HCT116 (cell line): ENCODE measurements at regions not wholly inside any gene's neighbourhood (a gene's known extent, or its start where the extent isn't known, plus 50 kb on each side); places are given as distances from the start of the nearest gene placed in this dataset.

ENCODE experiments used
- EGR1 ChIP-seq: IDR thresholded peaks from 2 replicates; pipeline ENCODE4 v1.6.1; 2012; ENCODE audit warnings: low read depth
- EZH2 ChIP-seq: fragments of 200-600 bp; sonication (generic); IDR thresholded peaks from 2 replicates; pipeline ENCODE4 v1.6.1; 2017; ENCODE audit warnings: antibody characterized with exemption, mixed run types
- EZH2phosphoT487 ChIP-seq: fragments of 200-600 bp; IDR thresholded peaks from 2 replicates; pipeline ENCODE4 v1.6.1; 2018; ENCODE audit warnings: antibody characterized with exemption, borderline replicate concordance
- FOSL1 ChIP-seq: IDR thresholded peaks from 2 replicates; pipeline ENCODE4 v1.6.1; 2012; ENCODE audit warnings: low read depth
- POLR2A ChIP-seq: IDR thresholded peaks from 2 replicates; pipeline ENCODE4 v1.7.0; 2011; ENCODE audit warnings: borderline replicate concordance; ENCODE audit not compliant: insufficient read depth, insufficient read length; ENCODE audit errors: extremely low read depth
- POLR2AphosphoS5 ChIP-seq: IDR thresholded peaks from 2 replicates; pipeline ENCODE4 v1.6.1; 2011; ENCODE audit warnings: mild to moderate bottlenecking, low read depth, low read length, moderate library complexity
- SIN3A ChIP-seq: IDR thresholded peaks from 2 replicates; pipeline ENCODE4 v1.6.1; 2012; ENCODE audit warnings: low read depth
- TCF7L2 ChIP-seq: IDR thresholded peaks from 2 replicates; pipeline ENCODE4 v1.7.0; 2011; ENCODE audit warnings: borderline replicate concordance, inconsistent platforms; ENCODE audit not compliant: insufficient read depth, insufficient read length; ENCODE audit errors: extremely low read depth
- YY1 ChIP-seq: IDR thresholded peaks from 2 replicates; pipeline ENCODE4 v1.6.1; 2011; ENCODE audit warnings: low read length, low read depth, moderate library complexity, mild to moderate bottlenecking; ENCODE audit not compliant: insufficient replicate concordance; ENCODE audit errors: extremely low read depth
- ZNF274 ChIP-seq: fragments of 200-500 bp; sonication (Bioruptor generic); IDR thresholded peaks from 2 replicates; pipeline ENCODE4 v1.6.1; 2014; ENCODE audit warnings: mild to moderate bottlenecking, low read depth, low read length, inconsistent platforms
- TF ChIP-seq, protein P1 (sequence below), 3 experiments: fragments of 200-600 bp in 1 of 3; sonication (generic) in 1 of 3; IDR thresholded peaks in 2 of 3; conservative IDR thresholded peaks in 1 of 3; 2 replicates each; pipeline ENCODE4 v1.5.1; 2012 to 2017; ENCODE audit warnings: low read depth in 2 of 3, low read length in 2 of 3, antibody characterized with exemption in 1 of 3, borderline replicate concordance in 1 of 3, control low read depth in 1 of 3, mild to moderate bottlenecking in 1 of 3, mixed read lengths in 1 of 3, mixed run types in 1 of 3, moderate library complexity in 1 of 3; ENCODE audit not compliant: insufficient read depth in 1 of 3
- TF ChIP-seq, protein P2 (sequence below): IDR thresholded peaks from 2 replicates; pipeline ENCODE4 v1.6.1; 2012
- TF ChIP-seq, protein P3 (sequence below): IDR thresholded peaks from 2 replicates; pipeline ENCODE4 v1.6.1; 2012; ENCODE audit warnings: low read depth

DNA sequence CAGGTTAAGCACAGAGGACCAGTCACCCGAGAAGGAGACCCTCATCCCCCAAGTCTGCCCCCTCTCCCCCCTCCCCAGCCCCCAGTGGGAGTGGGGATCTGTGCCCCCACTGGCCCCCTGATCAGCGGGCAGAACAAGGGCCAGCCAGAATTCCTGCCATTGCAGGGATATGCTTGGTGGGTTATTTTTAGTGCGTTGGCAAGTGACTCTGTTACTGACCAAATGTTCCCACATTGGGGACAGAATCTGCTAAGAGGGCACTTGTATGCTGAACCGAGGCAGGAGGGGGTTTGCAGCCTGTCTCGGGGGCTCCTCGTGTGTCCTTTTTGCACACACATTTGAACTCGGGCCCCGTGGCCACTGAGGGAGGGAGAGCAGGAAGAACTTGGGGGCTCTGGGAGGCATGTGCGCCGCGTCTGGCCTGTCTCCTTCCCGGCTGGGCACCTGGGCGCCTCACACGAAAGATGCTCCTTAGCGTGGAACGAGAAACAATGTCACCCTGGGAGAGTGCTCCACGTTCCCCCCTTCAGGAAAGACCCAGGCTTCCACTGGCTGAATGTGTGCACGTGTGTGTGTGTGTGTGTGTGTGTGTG is 66.4 kb upstream of the CASZ1 start:
- TF ChIP-seq POLR2A (no peak), POLR2AphosphoS5 (no peak), EZH2 (no peak), ZNF274 (no peak), TCF7L2 (no peak), EZH2phosphoT487 (no peak), YY1 (no peak), FOSL1 (no peak), SIN3A (no peak), EGR1 (no peak)
- TF ChIP-seq, protein P1, sequence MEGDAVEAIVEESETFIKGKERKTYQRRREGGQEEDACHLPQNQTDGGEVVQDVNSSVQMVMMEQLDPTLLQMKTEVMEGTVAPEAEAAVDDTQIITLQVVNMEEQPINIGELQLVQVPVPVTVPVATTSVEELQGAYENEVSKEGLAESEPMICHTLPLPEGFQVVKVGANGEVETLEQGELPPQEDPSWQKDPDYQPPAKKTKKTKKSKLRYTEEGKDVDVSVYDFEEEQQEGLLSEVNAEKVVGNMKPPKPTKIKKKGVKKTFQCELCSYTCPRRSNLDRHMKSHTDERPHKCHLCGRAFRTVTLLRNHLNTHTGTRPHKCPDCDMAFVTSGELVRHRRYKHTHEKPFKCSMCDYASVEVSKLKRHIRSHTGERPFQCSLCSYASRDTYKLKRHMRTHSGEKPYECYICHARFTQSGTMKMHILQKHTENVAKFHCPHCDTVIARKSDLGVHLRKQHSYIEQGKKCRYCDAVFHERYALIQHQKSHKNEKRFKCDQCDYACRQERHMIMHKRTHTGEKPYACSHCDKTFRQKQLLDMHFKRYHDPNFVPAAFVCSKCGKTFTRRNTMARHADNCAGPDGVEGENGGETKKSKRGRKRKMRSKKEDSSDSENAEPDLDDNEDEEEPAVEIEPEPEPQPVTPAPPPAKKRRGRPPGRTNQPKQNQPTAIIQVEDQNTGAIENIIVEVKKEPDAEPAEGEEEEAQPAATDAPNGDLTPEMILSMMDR (IDR thresholded peaks at IDR 0.05 in 2 of 3, conservative IDR thresholded peaks at IDR 0.05 in 1 of 3; ENCODE audit: borderline replicate concordance in 1 of 3, insufficient read depth in 1 of 3, low read depth in 2 of 3, low read length in 2 of 3): no peak
- TF ChIP-seq, protein P2, sequence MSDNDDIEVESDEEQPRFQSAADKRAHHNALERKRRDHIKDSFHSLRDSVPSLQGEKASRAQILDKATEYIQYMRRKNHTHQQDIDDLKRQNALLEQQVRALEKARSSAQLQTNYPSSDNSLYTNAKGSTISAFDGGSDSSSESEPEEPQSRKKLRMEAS: no peak
- TF ChIP-seq, protein P3, sequence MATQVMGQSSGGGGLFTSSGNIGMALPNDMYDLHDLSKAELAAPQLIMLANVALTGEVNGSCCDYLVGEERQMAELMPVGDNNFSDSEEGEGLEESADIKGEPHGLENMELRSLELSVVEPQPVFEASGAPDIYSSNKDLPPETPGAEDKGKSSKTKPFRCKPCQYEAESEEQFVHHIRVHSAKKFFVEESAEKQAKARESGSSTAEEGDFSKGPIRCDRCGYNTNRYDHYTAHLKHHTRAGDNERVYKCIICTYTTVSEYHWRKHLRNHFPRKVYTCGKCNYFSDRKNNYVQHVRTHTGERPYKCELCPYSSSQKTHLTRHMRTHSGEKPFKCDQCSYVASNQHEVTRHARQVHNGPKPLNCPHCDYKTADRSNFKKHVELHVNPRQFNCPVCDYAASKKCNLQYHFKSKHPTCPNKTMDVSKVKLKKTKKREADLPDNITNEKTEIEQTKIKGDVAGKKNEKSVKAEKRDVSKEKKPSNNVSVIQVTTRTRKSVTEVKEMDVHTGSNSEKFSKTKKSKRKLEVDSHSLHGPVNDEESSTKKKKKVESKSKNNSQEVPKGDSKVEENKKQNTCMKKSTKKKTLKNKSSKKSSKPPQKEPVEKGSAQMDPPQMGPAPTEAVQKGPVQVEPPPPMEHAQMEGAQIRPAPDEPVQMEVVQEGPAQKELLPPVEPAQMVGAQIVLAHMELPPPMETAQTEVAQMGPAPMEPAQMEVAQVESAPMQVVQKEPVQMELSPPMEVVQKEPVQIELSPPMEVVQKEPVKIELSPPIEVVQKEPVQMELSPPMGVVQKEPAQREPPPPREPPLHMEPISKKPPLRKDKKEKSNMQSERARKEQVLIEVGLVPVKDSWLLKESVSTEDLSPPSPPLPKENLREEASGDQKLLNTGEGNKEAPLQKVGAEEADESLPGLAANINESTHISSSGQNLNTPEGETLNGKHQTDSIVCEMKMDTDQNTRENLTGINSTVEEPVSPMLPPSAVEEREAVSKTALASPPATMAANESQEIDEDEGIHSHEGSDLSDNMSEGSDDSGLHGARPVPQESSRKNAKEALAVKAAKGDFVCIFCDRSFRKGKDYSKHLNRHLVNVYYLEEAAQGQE: no peak
